ENCODE measurements at regions not wholly inside any gene's neighbourhood (a gene's known extent, or its start where the extent isn't known, plus 50 kb on each side); places are given as distances from the start of the nearest gene placed in this dataset.

- Histone ChIP-seq H2AFZ (ENCODE audit: low read length) (no peak overlapping the region), H3K23ac (ENCODE audit: insufficient read length, low read depth, low read length) (no peak overlapping the region), H3K9ac (ENCODE audit: extremely low read depth, insufficient read length, low read length) (no peak overlapping the region), H3T11ph (ENCODE audit: low read length) (no peak overlapping the region), H3K18ac (ENCODE audit: insufficient read length, low read depth, low read length) (no peak overlapping the region), H3K79me1 (ENCODE audit: insufficient read depth, low read depth, low read length, poor library complexity, severe bottlenecking) (no peaks in the 10 kb centered on the region), H3K56ac (ENCODE audit: insufficient read length, low read depth, low read length) (no peak overlapping the region), H4K8ac (replicated peaks; ENCODE audit: insufficient read length, low read depth, low read length) (no peak overlapping the region), H3K4me1 (ENCODE audit: insufficient read depth, low read length) (no peaks in the 10 kb centered on the region), H2BK12ac (ENCODE audit: insufficient read length, low read depth, low read length) (no peak overlapping the region), H3K4ac (ENCODE audit: low read depth, low read length) (no peak overlapping the region), H3K79me2 (ENCODE audit: insufficient read depth, low read length) (no peaks in the 10 kb centered on the region), H2BK15ac (ENCODE audit: low read depth, low read length) (no peak overlapping the region), H4K5ac (ENCODE audit: insufficient read length, low read depth, low read length) (no peak overlapping the region), H2AK5ac (ENCODE audit: insufficient read length, low read length) (no peak overlapping the region), H4K20me1 (ENCODE audit: control insufficient read depth, insufficient read depth, insufficient read length) (no peaks in the 10 kb centered on the region), H2BK120ac (ENCODE audit: low read depth, low read length, poor library complexity, severe bottlenecking) (no peak overlapping the region), H3K9me3 (ENCODE audit: control insufficient read depth, low read depth, low read length) (no peaks in the 10 kb centered on the region), H3K4me2 (ENCODE audit: insufficient read depth, insufficient read length, low read length) (no peak overlapping the region), H3K27ac (ENCODE audit: insufficient read length, low read depth, low read length) (no peak overlapping the region), H2BK20ac (ENCODE audit: low read depth, low read length, poor library complexity, severe bottlenecking) (no peak overlapping the region), H3K23me2 (ENCODE audit: insufficient read length, low read depth, low read length, poor library complexity, severe bottlenecking) (no peaks in the 10 kb centered on the region), H3K14ac (ENCODE audit: insufficient read depth, low read length) (no peak overlapping the region), H4K91ac (ENCODE audit: insufficient read length, low read depth, low read length) (no peak overlapping the region), H2BK5ac (ENCODE audit: insufficient read length, low read length) (no peak overlapping the region), H3K27me3 (ENCODE audit: insufficient read depth, low read length) (no peaks in the 10 kb centered on the region)
- Mint-ChIP-seq H3K4me3 (no peak overlapping the region), H3K9me3 (no peaks in the 10 kb centered on the region), H3K36me3 (ENCODE audit: insufficient read depth in 1 of 3, low read depth in 3 of 3) (no peaks in the 10 kb centered on the region), H3K27me3 (ENCODE audit: low read depth) (no peaks in the 10 kb centered on the region), H3K27ac (no peak overlapping the region; a peak in 1 of 7 replicates), H3K4me1 (no peaks in the 10 kb centered on the region)
- no CpG with 5 or more reads among the region's 2 CpGs for WGBS (ENCODE audit: extremely low coverage, insufficient read length, low lambda C conversion rate)
- no peak for DNase-seq
- TF ChIP-seq CTCF (conservative IDR thresholded peaks at IDR 0.05): no peak
Measured at GRCh38 chr3:162538491-162538890, 1041.9 kb downstream of the OTOL1 start.

Measured in H9 (cell line).